Activated naive CD8-positive, alpha-beta T cell treated with anti-CD3 and anti-CD28 coated beads, Interleukin-2, amount 50 U/mL, for 24 hours (primary cell): ENCODE measurements at regions not wholly inside any gene's neighbourhood (a gene's known extent, or its start where the extent isn't known, plus 50 kb on each side); places are given as distances from the start of the nearest gene placed in this dataset.

Source experiments
- ATAC-seq: fragments of 150-1000 bp; cut with Tn5 transposase; one replicate; pipeline ENCODE4 v1.10.0; 2021
- DNase-seq: peaks from one replicate; pipeline ENCODE4 v3.0.0; 2021
- H3K27ac Mint-ChIP-seq: one replicate; pipeline ENCODE4 v1.8.0; 2021; ENCODE audit warnings: mild to moderate bottlenecking, mixed read lengths
- H3K27me3 Mint-ChIP-seq: one replicate; pipeline ENCODE4 v1.8.0; 2021; ENCODE audit warnings: mixed read lengths
- H3K36me3 Mint-ChIP-seq: one replicate; pipeline ENCODE4 v1.8.0; 2021; ENCODE audit warnings: low read depth, mixed read lengths
- H3K4me1 Mint-ChIP-seq: one replicate; pipeline ENCODE4 v1.8.0; 2021; ENCODE audit warnings: mixed read lengths
- H3K4me3 Mint-ChIP-seq: one replicate; pipeline ENCODE4 v1.8.0; 2021; ENCODE audit warnings: mild to moderate bottlenecking, moderate library complexity, mixed read lengths
- H3K9me3 Mint-ChIP-seq: one replicate; pipeline ENCODE4 v1.8.0; 2021; ENCODE audit warnings: mixed read lengths

DNA sequence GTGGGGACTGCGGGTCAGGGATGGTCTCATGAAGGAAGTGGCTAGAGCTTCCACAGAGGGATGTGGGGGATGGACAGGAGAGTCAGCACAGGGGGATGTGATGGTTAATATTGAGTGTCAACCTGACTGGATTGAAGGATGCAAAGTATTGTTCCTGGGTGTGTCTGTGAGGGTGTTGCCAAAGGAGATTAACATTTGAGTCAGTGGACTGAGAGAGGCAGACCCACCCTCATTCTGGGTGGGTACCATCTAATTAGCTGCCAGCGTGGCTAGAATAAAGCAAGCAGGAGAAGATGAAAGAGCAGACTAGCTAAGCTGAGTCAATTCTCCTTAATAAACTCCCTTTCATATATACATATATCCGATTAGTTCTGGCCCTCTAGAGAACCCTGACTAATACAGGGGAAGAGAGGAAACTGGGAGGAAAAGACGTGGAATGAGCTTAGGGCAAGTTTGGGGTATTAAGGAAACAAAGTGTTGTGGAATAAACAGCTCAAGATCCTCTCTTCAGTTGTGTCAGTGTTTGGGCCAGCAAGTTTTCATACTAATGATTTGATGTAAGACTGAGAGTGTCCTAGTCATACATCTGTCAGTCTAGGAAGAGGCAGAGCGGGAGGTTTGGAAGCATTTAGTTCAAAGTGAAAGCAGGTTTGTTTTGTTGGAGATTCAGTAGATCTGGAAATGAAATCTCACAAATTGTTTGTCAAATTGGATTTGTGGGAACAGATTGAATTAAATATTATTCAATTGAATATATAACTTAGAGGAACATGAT, 135.2 kb upstream of the NT5C1B start:
- no peaks in the 10 kb centered on the region for H3K9me3 Mint-ChIP-seq

GRCh38 chr2:18723219-18723618, 133.8 kb upstream of the NT5C1B start:
- no peaks in the 10 kb centered on the region for H3K4me1 Mint-ChIP-seq
- H3K4me3 Mint-ChIP-seq = no peak overlapping the region
- H3K9me3 Mint-ChIP-seq = no peaks in the 10 kb centered on the region
- no peaks in the 10 kb centered on the region for H3K27me3 Mint-ChIP-seq
- ATAC-seq (no peak), DNase-seq (no peak)
- H3K36me3 Mint-ChIP-seq = peaks cover 4% of the 10 kb centered on the region
- no peak overlapping the region for H3K27ac Mint-ChIP-seq

More for the DNA sequence above, 135.2 kb upstream of the NT5C1B start:
- no peaks in the 10 kb centered on the region for H3K4me1 Mint-ChIP-seq
- H3K27me3 Mint-ChIP-seq = no peaks in the 10 kb centered on the region
- ATAC-seq (no peak), DNase-seq (no peak)
- H3K27ac Mint-ChIP-seq = no peak overlapping the region
- no peak overlapping the region for H3K4me3 Mint-ChIP-seq
- peaks cover 4% of the 10 kb centered on the region for H3K36me3 Mint-ChIP-seq

DNA sequence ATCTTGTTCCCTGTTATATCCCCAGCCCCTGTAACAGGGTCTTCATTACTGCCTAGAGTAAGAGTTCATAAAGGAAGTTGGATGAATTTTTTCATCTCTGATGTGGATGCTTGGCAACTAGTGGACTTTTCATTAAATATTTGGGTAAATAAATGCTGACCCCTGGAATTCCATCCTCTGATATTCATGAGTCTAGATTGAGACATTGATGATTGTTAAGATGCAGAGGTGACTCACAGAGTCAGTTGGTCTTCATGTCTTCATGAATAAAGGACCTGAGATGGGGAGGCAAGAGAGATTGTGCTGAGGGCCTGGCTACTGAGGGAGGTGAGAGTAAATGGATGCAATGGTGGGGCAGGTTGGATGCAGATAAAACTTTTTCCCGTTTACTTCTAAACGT, 132.7 kb upstream of the NT5C1B start:
- ATAC-seq (no peak), DNase-seq (no peak)
- Mint-ChIP-seq H3K27ac (no peak overlapping the region), H3K4me1 (no peaks in the 10 kb centered on the region), H3K36me3 (peaks cover 4% of the 10 kb centered on the region), H3K27me3 (no peaks in the 10 kb centered on the region), H3K4me3 (no peak overlapping the region), H3K9me3 (peaks cover 3% of the 10 kb centered on the region)

- Mint-ChIP-seq H3K9me3 (peaks cover 3% of the 10 kb centered on the region), H3K4me3 (no peak overlapping the region), H3K27ac (no peak overlapping the region), H3K27me3 (no peaks in the 10 kb centered on the region), H3K36me3 (peaks cover 4% of the 10 kb centered on the region), H3K4me1 (no peaks in the 10 kb centered on the region)
- no peak for DNase-seq
- no peak for ATAC-seq
Observed at GRCh38 chr2:18721038-18721922, 131.9 kb upstream of the NT5C1B start.

GRCh38 chr2:18719978-18720775, 130.8 kb upstream of the NT5C1B start:
- ATAC-seq (no peak), DNase-seq (no peak)
- H3K4me1 Mint-ChIP-seq = no peaks in the 10 kb centered on the region
- H3K27me3 Mint-ChIP-seq = no peaks in the 10 kb centered on the region
- peaks cover 3% of the 10 kb centered on the region for H3K9me3 Mint-ChIP-seq
- H3K27ac Mint-ChIP-seq = no peak overlapping the region
- H3K36me3 Mint-ChIP-seq = peaks cover 5% of the 10 kb centered on the region
- H3K4me3 Mint-ChIP-seq = no peak overlapping the region

GRCh38 chr2:18708203-18708715, 118.9 kb upstream of the NT5C1B start:
- DNase-seq = no peak
- H3K4me1 Mint-ChIP-seq = no peaks in the 10 kb centered on the region
- no peak for ATAC-seq
- no peak overlapping the region for H3K27ac Mint-ChIP-seq
- no peak overlapping the region for H3K4me3 Mint-ChIP-seq
- H3K27me3 Mint-ChIP-seq = no peaks in the 10 kb centered on the region
- peaks cover 2% of the 10 kb centered on the region for H3K36me3 Mint-ChIP-seq
- peaks cover 10% of the 10 kb centered on the region for H3K9me3 Mint-ChIP-seq

GRCh38 chr2:18706001-18706400, 116.6 kb upstream of the NT5C1B start:
- Mint-ChIP-seq H3K4me1 (no peaks in the 10 kb centered on the region), H3K27ac (no peak overlapping the region), H3K9me3 (no peaks in the 10 kb centered on the region), H3K36me3 (no peaks in the 10 kb centered on the region), H3K4me3 (no peak overlapping the region), H3K27me3 (no peaks in the 10 kb centered on the region)
- no peak for DNase-seq
- ATAC-seq = no peak

DNA sequence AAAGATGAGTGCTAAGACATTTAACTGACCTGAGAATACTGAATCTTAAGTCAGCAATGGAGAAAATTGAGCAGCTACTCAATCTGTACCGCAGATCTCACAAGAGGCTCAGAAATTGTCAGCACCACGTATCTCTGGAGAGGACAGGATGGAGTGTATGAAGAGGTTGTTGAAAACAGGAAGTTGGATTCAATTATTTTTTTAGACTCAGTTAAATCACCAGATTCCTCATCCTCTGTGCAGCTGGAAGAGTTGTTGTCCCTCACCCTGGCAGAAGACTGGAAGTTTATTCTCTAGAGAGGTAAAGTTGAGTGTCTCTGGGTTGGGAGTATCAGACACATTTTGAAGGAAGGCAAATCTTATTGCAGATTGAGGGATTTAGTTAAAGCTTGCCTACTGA, 114.9 kb upstream of the NT5C1B start:
- Mint-ChIP-seq H3K36me3 (no peaks in the 10 kb centered on the region), H3K27me3 (no peaks in the 10 kb centered on the region), H3K27ac (no peak overlapping the region), H3K9me3 (no peaks in the 10 kb centered on the region), H3K4me1 (no peaks in the 10 kb centered on the region), H3K4me3 (no peak overlapping the region)
- DNase-seq (no peak), ATAC-seq (no peak)

GRCh38 chr2:18703555-18703954, 114.2 kb upstream of the NT5C1B start:
- H3K36me3 Mint-ChIP-seq = no peaks in the 10 kb centered on the region
- no peak for ATAC-seq
- no peaks in the 10 kb centered on the region for H3K27me3 Mint-ChIP-seq
- no peaks in the 10 kb centered on the region for H3K4me1 Mint-ChIP-seq
- no peak for DNase-seq
- H3K27ac Mint-ChIP-seq = no peak overlapping the region
- no peak overlapping the region for H3K4me3 Mint-ChIP-seq
- H3K9me3 Mint-ChIP-seq = no peaks in the 10 kb centered on the region

GRCh38 chr2:18701981-18702380, 112.6 kb upstream of the NT5C1B start:
- no peak for ATAC-seq

DNA sequence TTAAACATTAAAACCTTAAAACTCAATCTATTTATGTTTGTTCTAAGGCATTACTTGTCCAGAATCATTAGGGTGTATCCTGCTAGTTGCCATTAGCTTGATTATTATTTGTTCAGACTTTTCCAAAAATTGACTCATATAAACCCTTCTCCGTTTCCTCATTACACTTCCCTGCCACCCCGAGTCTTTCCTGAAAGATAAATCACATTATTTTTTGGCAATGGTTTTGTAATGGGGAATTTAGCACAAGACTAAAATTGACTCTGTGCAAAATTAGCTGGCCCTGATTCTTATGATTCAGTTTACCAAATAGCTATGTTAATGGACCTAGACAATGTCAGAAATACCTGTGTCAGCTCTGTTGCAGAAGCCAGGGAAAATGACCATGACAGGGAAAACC, 112.2 kb upstream of the NT5C1B start:
- H3K27me3 Mint-ChIP-seq = no peaks in the 10 kb centered on the region
- no peaks in the 10 kb centered on the region for H3K4me1 Mint-ChIP-seq
- H3K36me3 Mint-ChIP-seq = no peaks in the 10 kb centered on the region

More at GRCh38 chr2:18701981-18702380, 112.6 kb upstream of the NT5C1B start:
- no peak overlapping the region for H3K27ac Mint-ChIP-seq
- no peak for DNase-seq
- H3K27me3 Mint-ChIP-seq = no peaks in the 10 kb centered on the region
- H3K9me3 Mint-ChIP-seq = no peaks in the 10 kb centered on the region
- H3K36me3 Mint-ChIP-seq = no peaks in the 10 kb centered on the region
- H3K4me3 Mint-ChIP-seq = no peak overlapping the region
- no peaks in the 10 kb centered on the region for H3K4me1 Mint-ChIP-seq

GRCh38 chr2:18690342-18690741, 101.0 kb upstream of the NT5C1B start:
- Mint-ChIP-seq H3K27me3 (no peaks in the 10 kb centered on the region), H3K4me1 (no peaks in the 10 kb centered on the region), H3K27ac (no peak overlapping the region), H3K9me3 (no peaks in the 10 kb centered on the region), H3K36me3 (peaks cover 2% of the 10 kb centered on the region), H3K4me3 (no peak overlapping the region)
- ATAC-seq (no peak), DNase-seq (no peak)

More for the DNA sequence above, 112.2 kb upstream of the NT5C1B start:
- Mint-ChIP-seq H3K4me3 (no peak overlapping the region), H3K9me3 (no peaks in the 10 kb centered on the region), H3K27ac (no peak overlapping the region)
- ATAC-seq (no peak), DNase-seq (no peak)

- Mint-ChIP-seq H3K27ac (no peak overlapping the region), H3K27me3 (no peaks in the 10 kb centered on the region), H3K4me1 (peaks cover 3% of the 10 kb centered on the region), H3K9me3 (no peaks in the 10 kb centered on the region), H3K4me3 (no peak overlapping the region), H3K36me3 (no peaks in the 10 kb centered on the region)
- ATAC-seq = no peak
- no peak for DNase-seq
Observed at GRCh38 chr2:18684206-18685038, 95.1 kb upstream of the NT5C1B start.

GRCh38 chr2:18682681-18683080, 93.3 kb upstream of the NT5C1B start:
- no peak overlapping the region for H3K27ac Mint-ChIP-seq
- ATAC-seq (no peak), DNase-seq (no peak)
- peaks cover 3% of the 10 kb centered on the region for H3K9me3 Mint-ChIP-seq
- H3K4me3 Mint-ChIP-seq = no peak overlapping the region
- H3K4me1 Mint-ChIP-seq = peaks cover 3% of the 10 kb centered on the region
- H3K27me3 Mint-ChIP-seq = no peaks in the 10 kb centered on the region
- no peaks in the 10 kb centered on the region for H3K36me3 Mint-ChIP-seq
